ENCODE measurements at regions not wholly inside any gene's neighbourhood (a gene's known extent, or its start where the extent isn't known, plus 50 kb on each side); places are given as distances from the start of the nearest gene placed in this dataset.

DNA sequence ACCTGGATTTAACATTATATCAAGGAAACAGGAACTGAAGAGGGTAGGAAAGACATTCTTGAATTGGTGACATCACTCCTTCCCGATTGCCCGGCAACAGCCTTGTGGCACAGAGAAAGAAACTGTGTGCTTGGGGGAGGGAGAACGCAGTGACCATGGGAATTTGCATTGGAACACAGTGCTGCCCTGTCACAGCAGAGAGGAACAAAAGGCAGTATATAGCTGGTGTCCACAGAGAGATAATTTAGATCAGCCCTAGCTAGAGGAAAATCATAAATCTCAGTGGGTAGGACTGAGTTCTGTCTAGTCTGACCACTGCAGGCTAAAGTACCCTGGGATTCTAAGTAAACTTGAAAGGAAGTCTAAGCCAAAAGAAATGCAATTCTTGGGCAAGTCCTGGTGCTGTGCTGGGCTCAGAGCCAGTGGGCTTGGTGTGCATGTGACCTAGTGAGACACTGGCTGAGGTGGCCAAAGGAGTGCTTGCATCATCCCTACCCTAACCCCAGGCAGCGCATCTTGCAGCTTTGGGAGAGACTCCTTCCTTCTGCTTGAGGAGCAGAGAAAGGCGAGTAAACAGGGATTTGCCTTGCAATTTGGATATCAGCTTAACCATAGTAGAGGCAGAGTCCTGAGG, 697.6 kb downstream of the HACE1 start:
- Histone ChIP-seq H3K4me1 (ENCODE audit: control insufficient read depth, insufficient read depth, low read length) (no peaks in the 10 kb centered on the region), H3K4me3 (ENCODE audit: insufficient read depth, low read depth, low read length) (no peak overlapping the region), H3K36me3 (ENCODE audit: control insufficient read depth, insufficient read depth, low read length) (no peaks in the 10 kb centered on the region), H3K27me3 (ENCODE audit: control insufficient read depth, insufficient read depth, low read length, poor library complexity, severe bottlenecking) (no peaks in the 10 kb centered on the region), H3K9me3 (ENCODE audit: control insufficient read depth, low read length) (no peaks in the 10 kb centered on the region), H3K27ac (ENCODE audit: insufficient read depth, low read depth, low read length, poor library complexity, severe bottlenecking) (no peak overlapping the region)
- 90 to 93% methylated on average over 5 of the region's 5 CpGs for WGBS, 2 experiments

DNA sequence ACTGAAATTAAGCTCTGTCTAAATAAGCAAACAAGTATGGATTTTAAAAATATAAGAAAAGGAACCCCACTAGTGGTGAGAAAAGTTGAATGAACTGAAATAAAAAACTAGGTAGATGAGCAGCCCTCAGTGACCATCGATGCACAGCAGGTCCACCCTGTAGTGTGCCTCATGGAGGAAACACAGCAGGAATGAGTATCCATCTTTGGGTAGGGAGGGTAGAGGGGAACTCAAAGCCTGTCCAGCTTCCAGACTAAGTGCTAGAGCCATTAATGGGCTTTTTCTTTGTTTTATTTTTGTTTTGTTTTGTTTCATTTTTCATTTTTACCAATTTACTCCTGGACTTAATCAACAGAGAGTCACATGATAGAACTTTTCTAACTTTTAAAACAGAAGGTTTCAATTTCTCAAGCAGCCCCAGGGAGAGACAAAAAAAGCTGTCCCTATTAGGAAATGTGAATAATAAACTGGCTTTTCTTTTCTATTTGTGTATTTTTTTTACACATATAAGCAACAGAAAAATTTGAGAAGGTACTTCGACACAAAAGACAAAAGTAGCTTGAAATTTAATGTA, 700.6 kb downstream of the HACE1 start:
- no peaks in the 10 kb centered on the region for H3K9me3 ChIP-seq (ENCODE audit: control insufficient read depth, low read length)
- H3K4me3 ChIP-seq (ENCODE audit: insufficient read depth, low read depth, low read length): no peak overlapping the region
- H3K27me3 ChIP-seq (ENCODE audit: control insufficient read depth, insufficient read depth, low read length, poor library complexity, severe bottlenecking): no peaks in the 10 kb centered on the region
- WGBS, 2 experiments: 92 to 94% methylated on average over 1 of the region's 2 CpGs
- H3K4me1 ChIP-seq (ENCODE audit: control insufficient read depth, insufficient read depth, low read length): no peaks in the 10 kb centered on the region
- H3K27ac ChIP-seq (ENCODE audit: insufficient read depth, low read depth, low read length, poor library complexity, severe bottlenecking): no peak overlapping the region
- no peaks in the 10 kb centered on the region for H3K36me3 ChIP-seq (ENCODE audit: control insufficient read depth, insufficient read depth, low read length)

DNA sequence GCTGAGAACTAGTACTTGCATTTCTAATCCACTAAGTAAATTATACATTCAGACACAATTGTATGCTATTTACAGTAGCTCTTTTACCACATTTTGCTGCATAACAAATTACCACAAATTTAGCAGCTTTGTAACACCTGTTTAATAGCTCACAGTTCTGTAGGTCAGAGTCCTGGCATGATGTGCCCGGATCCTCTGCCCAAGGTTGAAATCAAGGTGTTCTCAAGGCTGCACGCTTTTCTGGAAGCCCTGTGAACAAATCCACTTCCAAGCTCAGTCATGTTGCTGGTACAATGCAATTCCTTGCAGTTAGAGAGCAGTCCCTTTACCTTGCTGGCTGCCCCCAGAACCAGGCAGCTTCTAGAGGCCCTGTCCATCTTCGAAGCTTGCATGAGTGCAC, 716.0 kb downstream of the HACE1 start:
- Histone ChIP-seq H3K27me3 (ENCODE audit: control insufficient read depth, insufficient read depth, low read length, poor library complexity, severe bottlenecking) (no peaks in the 10 kb centered on the region), H3K4me3 (ENCODE audit: insufficient read depth, low read depth, low read length) (no peak overlapping the region), H3K4me1 (ENCODE audit: control insufficient read depth, insufficient read depth, low read length) (no peaks in the 10 kb centered on the region), H3K9me3 (ENCODE audit: control insufficient read depth, low read length) (no peaks in the 10 kb centered on the region), H3K36me3 (ENCODE audit: control insufficient read depth, insufficient read depth, low read length) (no peaks in the 10 kb centered on the region), H3K27ac (ENCODE audit: insufficient read depth, low read depth, low read length, poor library complexity, severe bottlenecking) (no peak overlapping the region)
- WGBS, 2 experiments: 92 to 98% methylated on average over 3 of the region's 3 CpGs

DNA sequence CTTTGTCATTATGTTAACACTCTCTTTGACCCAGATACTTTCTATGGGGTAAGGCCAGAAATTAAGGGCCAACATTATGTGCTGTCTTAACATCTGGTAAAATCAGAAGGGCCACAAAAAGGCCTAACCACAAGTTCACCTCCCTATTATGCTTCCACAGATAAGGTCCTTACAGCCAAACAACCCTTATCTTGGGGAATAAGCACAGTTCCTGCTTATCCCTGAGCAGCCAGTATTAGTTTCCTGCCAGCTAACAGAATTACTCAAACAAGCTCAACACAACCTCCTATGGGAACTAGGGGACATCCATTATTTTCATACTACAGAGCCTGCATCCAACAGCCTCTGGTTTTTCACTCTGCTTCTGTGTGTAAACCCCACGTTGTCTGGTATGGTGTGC, 724.8 kb downstream of the HACE1 start:
- Histone ChIP-seq H3K4me3 (ENCODE audit: insufficient read depth, low read depth, low read length) (no peak overlapping the region), H3K27me3 (ENCODE audit: control insufficient read depth, insufficient read depth, low read length, poor library complexity, severe bottlenecking) (no peaks in the 10 kb centered on the region), H3K36me3 (ENCODE audit: control insufficient read depth, insufficient read depth, low read length) (no peaks in the 10 kb centered on the region), H3K27ac (ENCODE audit: insufficient read depth, low read depth, low read length, poor library complexity, severe bottlenecking) (no peak overlapping the region), H3K4me1 (ENCODE audit: control insufficient read depth, insufficient read depth, low read length) (no peaks in the 10 kb centered on the region), H3K9me3 (ENCODE audit: control insufficient read depth, low read length) (no peaks in the 10 kb centered on the region)
- WGBS, 2 experiments: 91 to 92% methylated on average over 1 of the region's 1 CpG

DNA sequence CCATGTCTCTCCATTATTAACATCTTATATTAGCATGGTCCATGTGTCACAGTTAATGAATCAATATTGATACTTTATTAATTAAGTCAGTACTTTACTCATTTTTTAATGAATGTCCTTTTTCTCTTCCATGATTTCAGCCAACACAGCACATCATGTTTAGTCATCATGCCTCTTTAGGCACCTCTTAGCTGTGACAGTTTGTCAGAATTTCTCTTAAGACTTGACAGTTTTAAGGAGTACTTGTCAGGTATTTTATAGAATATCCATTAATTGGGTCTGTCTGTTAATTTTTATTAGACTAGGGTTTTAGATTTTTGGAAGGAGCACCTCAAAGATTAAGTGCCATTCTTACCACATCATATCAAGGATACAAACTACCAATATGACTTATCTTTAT, 729.4 kb downstream of the HACE1 start:
- H3K9me3 ChIP-seq (ENCODE audit: control insufficient read depth, low read length): no peaks in the 10 kb centered on the region
- H3K4me1 ChIP-seq (ENCODE audit: control insufficient read depth, insufficient read depth, low read length): no peaks in the 10 kb centered on the region
- H3K27ac ChIP-seq (ENCODE audit: insufficient read depth, low read depth, low read length, poor library complexity, severe bottlenecking): no peak overlapping the region
- H3K4me3 ChIP-seq (ENCODE audit: insufficient read depth, low read depth, low read length): no peak overlapping the region
- H3K36me3 ChIP-seq (ENCODE audit: control insufficient read depth, insufficient read depth, low read length): no peaks in the 10 kb centered on the region
- no peaks in the 10 kb centered on the region for H3K27me3 ChIP-seq (ENCODE audit: control insufficient read depth, insufficient read depth, low read length, poor library complexity, severe bottlenecking)

DNA sequence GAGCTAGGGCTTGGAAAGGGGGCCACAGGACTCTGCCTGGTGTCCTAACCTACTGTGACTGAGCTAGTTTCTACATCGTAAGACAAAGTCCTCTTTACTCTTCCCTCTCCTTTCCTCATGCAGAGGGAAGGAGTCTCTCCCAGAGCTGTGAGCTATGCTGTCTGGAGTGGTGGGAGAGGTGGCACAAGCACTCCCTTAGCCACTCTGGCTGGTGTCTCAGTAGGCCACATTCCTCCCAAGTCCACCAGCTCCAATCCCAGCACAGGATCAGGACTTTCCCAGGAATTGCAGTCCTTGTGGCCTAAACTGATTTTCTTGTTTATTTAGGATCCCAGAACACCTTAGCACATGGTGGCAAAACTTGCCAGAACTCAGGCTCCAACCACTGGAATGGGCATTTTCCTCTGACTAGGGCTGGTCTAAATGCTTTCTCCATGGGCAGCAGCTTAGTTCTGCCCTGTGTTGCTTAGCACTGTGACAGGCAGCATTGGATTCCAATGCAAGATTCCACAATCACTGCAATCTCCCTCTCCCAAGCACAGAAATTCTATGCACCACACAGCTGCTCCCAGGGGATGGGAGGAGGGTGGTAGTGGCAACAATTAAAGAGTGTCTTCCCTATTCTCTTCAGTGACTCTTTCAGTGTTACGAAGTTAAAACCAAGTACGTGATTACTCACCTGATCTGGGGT, 733.3 kb downstream of the HACE1 start:
- H3K4me3 ChIP-seq (ENCODE audit: insufficient read depth, low read depth, low read length): no peak overlapping the region
- H3K36me3 ChIP-seq (ENCODE audit: control insufficient read depth, insufficient read depth, low read length): no peaks in the 10 kb centered on the region
- H3K27me3 ChIP-seq (ENCODE audit: control insufficient read depth, insufficient read depth, low read length, poor library complexity, severe bottlenecking): no peaks in the 10 kb centered on the region
- no peaks in the 10 kb centered on the region for H3K4me1 ChIP-seq (ENCODE audit: control insufficient read depth, insufficient read depth, low read length)
- H3K27ac ChIP-seq (ENCODE audit: insufficient read depth, low read depth, low read length, poor library complexity, severe bottlenecking): no peak overlapping the region
- no peaks in the 10 kb centered on the region for H3K9me3 ChIP-seq (ENCODE audit: control insufficient read depth, low read length)
- WGBS, 2 experiments: 89 to 94% methylated on average over 2 to 3 of the region's 3 CpGs

DNA sequence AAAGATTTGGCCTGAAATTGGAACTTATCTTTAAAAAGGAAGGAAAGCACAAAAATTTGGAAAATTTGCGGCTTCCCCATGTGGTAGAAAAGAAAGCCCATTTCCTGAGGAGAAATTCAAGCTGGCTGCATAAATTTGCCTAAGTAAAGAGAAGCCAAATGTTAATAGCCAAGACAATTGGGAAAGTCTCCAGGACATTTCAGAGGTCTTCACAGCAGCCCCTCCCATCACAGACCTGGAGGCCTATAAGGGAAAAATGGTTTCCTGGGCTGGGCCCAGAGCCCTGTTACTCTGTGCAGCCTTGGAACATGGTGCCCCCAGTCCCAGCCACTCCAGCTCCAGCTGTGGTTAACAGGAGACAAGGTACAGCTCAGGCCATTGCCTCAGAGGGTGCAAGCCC, 736.5 kb downstream of the HACE1 start:
- no peak overlapping the region for H3K4me3 ChIP-seq (ENCODE audit: insufficient read depth, low read depth, low read length)
- no peaks in the 10 kb centered on the region for H3K36me3 ChIP-seq (ENCODE audit: control insufficient read depth, insufficient read depth, low read length)
- H3K9me3 ChIP-seq (ENCODE audit: control insufficient read depth, low read length): no peaks in the 10 kb centered on the region
- WGBS, 2 experiments: 91 to 98% methylated on average over 1 of the region's 1 CpG
- H3K27ac ChIP-seq (ENCODE audit: insufficient read depth, low read depth, low read length, poor library complexity, severe bottlenecking): no peak overlapping the region
- no peaks in the 10 kb centered on the region for H3K27me3 ChIP-seq (ENCODE audit: control insufficient read depth, insufficient read depth, low read length, poor library complexity, severe bottlenecking)
- H3K4me1 ChIP-seq (ENCODE audit: control insufficient read depth, insufficient read depth, low read length): no peaks in the 10 kb centered on the region

DNA sequence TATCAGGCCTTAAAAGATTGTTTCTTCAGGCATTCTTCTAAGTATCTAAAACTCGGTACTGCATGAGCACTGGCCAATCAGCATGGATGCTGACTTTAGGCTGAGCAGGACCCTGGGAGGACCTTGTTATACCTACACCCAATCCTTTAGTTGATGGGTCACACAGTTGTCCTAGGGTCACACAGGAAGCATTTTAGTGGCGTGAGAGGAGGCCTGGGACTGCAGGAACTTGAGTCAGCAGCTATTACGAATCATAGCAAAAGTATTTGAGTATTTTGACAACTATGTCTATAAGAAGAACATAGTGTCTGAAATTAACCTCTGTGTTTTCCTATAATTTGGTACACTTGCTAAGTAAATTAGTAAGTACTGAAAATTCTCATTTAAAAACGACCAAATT, 741.4 kb downstream of the HACE1 start:
- H3K27ac ChIP-seq (ENCODE audit: insufficient read depth, low read depth, low read length, poor library complexity, severe bottlenecking): no peak overlapping the region
- no peaks in the 10 kb centered on the region for H3K9me3 ChIP-seq (ENCODE audit: control insufficient read depth, low read length)
- H3K36me3 ChIP-seq (ENCODE audit: control insufficient read depth, insufficient read depth, low read length): no peaks in the 10 kb centered on the region
- H3K4me3 ChIP-seq (ENCODE audit: insufficient read depth, low read depth, low read length): no peak overlapping the region
- no peaks in the 10 kb centered on the region for H3K4me1 ChIP-seq (ENCODE audit: control insufficient read depth, insufficient read depth, low read length)
- H3K27me3 ChIP-seq (ENCODE audit: control insufficient read depth, insufficient read depth, low read length, poor library complexity, severe bottlenecking): no peaks in the 10 kb centered on the region
- WGBS, 2 experiments: 87 to 94% methylated on average over 3 to 4 of the region's 4 CpGs

DNA sequence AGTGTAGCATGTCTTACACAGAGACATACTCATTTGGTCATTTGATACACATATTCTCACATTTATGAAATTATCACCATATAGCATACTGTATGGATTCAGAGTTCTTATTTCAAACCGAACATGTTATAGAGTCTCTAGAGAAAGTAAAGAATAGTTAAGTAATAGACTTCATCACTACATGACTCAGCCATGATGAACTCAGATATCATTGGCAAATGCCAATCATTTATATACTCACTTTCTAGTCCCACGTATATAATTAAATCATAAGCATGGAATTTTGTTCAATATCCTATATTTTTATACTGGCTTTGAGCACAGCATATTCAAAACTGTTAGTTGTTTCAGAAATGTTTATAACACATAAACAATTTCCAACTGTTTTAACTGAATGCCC, 749.9 kb downstream of the HACE1 start:
- Histone ChIP-seq H3K27ac (ENCODE audit: insufficient read depth, low read depth, low read length, poor library complexity, severe bottlenecking) (no peak overlapping the region), H3K9me3 (ENCODE audit: control insufficient read depth, low read length) (no peaks in the 10 kb centered on the region), H3K4me3 (ENCODE audit: insufficient read depth, low read depth, low read length) (no peak overlapping the region), H3K4me1 (ENCODE audit: control insufficient read depth, insufficient read depth, low read length) (no peaks in the 10 kb centered on the region), H3K27me3 (ENCODE audit: control insufficient read depth, insufficient read depth, low read length, poor library complexity, severe bottlenecking) (no peaks in the 10 kb centered on the region), H3K36me3 (ENCODE audit: control insufficient read depth, insufficient read depth, low read length) (no peaks in the 10 kb centered on the region)
- 80 to 88% methylated on average over 1 of the region's 2 CpGs for WGBS, 2 experiments

DNA sequence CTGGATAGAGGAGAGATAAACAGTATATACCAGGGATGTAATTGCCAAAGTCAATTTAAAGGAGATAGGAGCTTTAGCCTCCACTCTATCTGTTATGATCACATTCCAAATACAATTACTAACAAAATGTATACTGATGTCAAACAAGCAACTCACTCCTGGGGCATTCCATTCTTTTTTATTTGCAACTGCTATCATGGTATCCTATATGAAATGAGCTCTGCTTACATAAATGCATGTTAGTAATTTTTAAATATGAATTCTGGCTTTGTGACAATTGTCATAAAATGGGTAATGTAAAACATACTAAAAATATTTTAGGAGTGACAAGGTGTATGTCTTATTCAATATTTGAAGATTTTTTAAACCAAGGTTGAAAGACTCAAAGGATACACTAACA, 751.1 kb downstream of the HACE1 start:
- no peak overlapping the region for H3K27ac ChIP-seq (ENCODE audit: insufficient read depth, low read depth, low read length, poor library complexity, severe bottlenecking)
- no peak overlapping the region for H3K4me3 ChIP-seq (ENCODE audit: insufficient read depth, low read depth, low read length)
- no peaks in the 10 kb centered on the region for H3K9me3 ChIP-seq (ENCODE audit: control insufficient read depth, low read length)
- no peaks in the 10 kb centered on the region for H3K4me1 ChIP-seq (ENCODE audit: control insufficient read depth, insufficient read depth, low read length)
- H3K36me3 ChIP-seq (ENCODE audit: control insufficient read depth, insufficient read depth, low read length): no peaks in the 10 kb centered on the region
- H3K27me3 ChIP-seq (ENCODE audit: control insufficient read depth, insufficient read depth, low read length, poor library complexity, severe bottlenecking): no peaks in the 10 kb centered on the region
